NT2/D1 (cell line): ENCODE measurements at regions not wholly inside any gene's neighbourhood (a gene's known extent, or its start where the extent isn't known, plus 50 kb on each side); places are given as distances from the start of the nearest gene placed in this dataset.

Experiments used
- DNase-seq: peaks from one replicate; pipeline ENCODE4 v3.0.0-alpha.2; 2011; ENCODE audit warnings: low read depth, low spot score
- H3K27me3 ChIP-seq: 2 replicates; pipeline ENCODE4 v1.6.0; 2011; ENCODE audit warnings: mild to moderate bottlenecking; ENCODE audit not compliant: insufficient read length, insufficient read depth
- H3K36me3 ChIP-seq: 2 replicates; pipeline ENCODE4 v1.6.1; 2011; ENCODE audit warnings: mild to moderate bottlenecking, low read length, mixed read lengths; ENCODE audit not compliant: insufficient read depth, insufficient read length
- H3K4me1 ChIP-seq: 2 replicates; pipeline ENCODE4 v1.5.1; 2011; ENCODE audit not compliant: insufficient read depth, insufficient read length
- H3K4me3 ChIP-seq: 2 replicates; pipeline ENCODE4 v1.5.1; 2011; ENCODE audit warnings: low read depth; ENCODE audit not compliant: insufficient read length
- H3K9ac ChIP-seq: 2 replicates; pipeline ENCODE4 v1.6.0; 2011; ENCODE audit warnings: low read depth; ENCODE audit not compliant: insufficient read length
- H3K9me3 ChIP-seq: 2 replicates; pipeline ENCODE4 v1.5.1; 2011; ENCODE audit warnings: mild to moderate bottlenecking, low read length; ENCODE audit not compliant: insufficient read depth
- SUZ12 ChIP-seq: IDR thresholded peaks from 2 replicates; pipeline ENCODE4 v1.6.1; 2011; ENCODE audit not compliant: insufficient read length, insufficient read depth; ENCODE audit errors: extremely low read depth
- YY1 ChIP-seq: IDR thresholded peaks from 2 replicates; pipeline ENCODE4 v1.6.1; 2011; ENCODE audit not compliant: insufficient read length, insufficient read depth
- ZNF274 ChIP-seq: IDR thresholded peaks from 2 replicates; pipeline ENCODE4 v1.6.1; 2011; ENCODE audit warnings: mild to moderate bottlenecking, low read depth, low read length

DNA sequence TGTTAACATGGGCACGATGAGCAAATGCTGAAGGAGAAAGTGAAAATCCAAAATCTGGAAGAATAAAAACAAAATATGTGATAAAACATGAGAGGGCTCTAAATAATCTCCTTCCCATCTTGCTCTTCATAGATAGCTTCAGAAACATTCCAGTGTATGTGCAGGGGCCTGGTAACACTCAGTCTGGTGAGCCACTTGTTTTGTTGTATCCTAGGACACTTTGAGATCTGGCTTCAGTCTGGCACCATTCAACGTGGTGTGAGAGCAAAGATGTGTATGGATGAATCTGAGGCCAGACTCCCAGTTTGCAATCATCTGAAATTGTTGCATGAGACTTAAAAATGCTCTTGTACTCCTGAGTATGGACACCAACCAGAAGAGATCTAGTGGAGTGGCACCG is 337.2 kb upstream of the ZNF385D start:
- Histone ChIP-seq H3K36me3 (no peaks in the 10 kb centered on the region), H3K9me3 (no peaks in the 10 kb centered on the region), H3K27me3 (no peaks in the 10 kb centered on the region), H3K4me1 (no peaks in the 10 kb centered on the region), H3K4me3 (no peak overlapping the region), H3K9ac (no peak overlapping the region)
- TF ChIP-seq YY1, result no peak
- no peak for TF ChIP-seq SUZ12
- TF ChIP-seq ZNF274, result no peak
- no peak for DNase-seq

- peak; percentile 2 for DNase-seq
- no peak for TF ChIP-seq SUZ12
- no peak for TF ChIP-seq YY1
- no peak for TF ChIP-seq ZNF274
- Histone ChIP-seq H3K36me3 (no peaks in the 10 kb centered on the region), H3K4me1 (no peaks in the 10 kb centered on the region), H3K4me3 (no peak overlapping the region), H3K27me3 (no peaks in the 10 kb centered on the region), H3K9ac (no peak overlapping the region), H3K9me3 (no peaks in the 10 kb centered on the region)
Measured at GRCh38 chr3:22089284-22089683, 338.3 kb upstream of the ZNF385D start.

DNA sequence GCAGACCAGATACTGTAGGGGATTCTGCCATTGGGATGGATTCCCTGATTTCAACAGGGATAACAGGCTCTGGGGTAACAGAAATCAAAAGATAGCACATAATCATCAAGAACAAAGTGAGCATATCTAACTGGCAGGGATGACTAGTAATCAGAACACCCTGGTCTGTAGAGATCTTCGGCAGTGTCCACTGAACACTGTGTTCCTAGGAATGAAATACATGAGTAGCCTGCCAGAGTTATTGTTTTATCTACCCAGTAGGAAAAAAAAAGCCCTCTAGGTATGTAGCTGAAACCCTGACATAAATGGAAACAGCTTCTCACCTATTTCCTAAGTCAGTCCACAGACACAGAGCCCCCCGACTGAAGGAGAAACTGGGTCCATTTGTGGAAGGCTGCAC is 340.3 kb upstream of the ZNF385D start:
- H3K27me3 ChIP-seq, result no peaks in the 10 kb centered on the region
- DNase-seq, result no peak
- H3K36me3 ChIP-seq, result no peaks in the 10 kb centered on the region
- H3K9ac ChIP-seq, result no peak overlapping the region
- no peaks in the 10 kb centered on the region for H3K9me3 ChIP-seq
- no peaks in the 10 kb centered on the region for H3K4me1 ChIP-seq
- no peak overlapping the region for H3K4me3 ChIP-seq
- TF ChIP-seq ZNF274 (no peak), YY1 (no peak), SUZ12 (no peak)

DNA sequence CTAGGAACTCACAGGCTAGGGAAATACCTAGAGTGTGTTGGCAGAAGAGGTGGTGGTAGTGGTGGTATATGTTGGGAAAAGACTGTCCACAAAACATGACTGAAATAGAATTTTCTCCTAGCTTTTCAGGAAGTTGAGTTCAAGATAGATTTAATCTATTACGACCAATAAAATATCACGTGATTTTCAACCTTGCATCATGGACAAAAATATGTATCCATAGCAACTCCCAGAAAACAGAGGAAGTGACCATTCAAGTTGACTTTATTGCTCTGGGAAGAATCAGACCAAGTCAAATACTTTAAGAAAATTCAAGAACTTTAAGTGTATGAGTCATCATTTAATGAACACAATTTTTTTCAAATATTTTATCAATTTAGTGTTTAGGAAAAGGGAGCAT is 347.0 kb upstream of the ZNF385D start:
- Histone ChIP-seq H3K4me1 (no peaks in the 10 kb centered on the region), H3K4me3 (no peak overlapping the region), H3K36me3 (no peaks in the 10 kb centered on the region), H3K9ac (no peak overlapping the region), H3K27me3 (no peaks in the 10 kb centered on the region), H3K9me3 (no peaks in the 10 kb centered on the region)
- DNase-seq, result no peak
- no peak for TF ChIP-seq SUZ12
- TF ChIP-seq ZNF274, result no peak
- TF ChIP-seq YY1, result no peak

- no peak for TF ChIP-seq SUZ12
- Histone ChIP-seq H3K36me3 (no peaks in the 10 kb centered on the region), H3K9me3 (no peaks in the 10 kb centered on the region), H3K27me3 (no peaks in the 10 kb centered on the region), H3K4me3 (no peak overlapping the region), H3K9ac (no peak overlapping the region), H3K4me1 (no peaks in the 10 kb centered on the region)
- DNase-seq, result no peak
Measured at GRCh38 chr3:22101351-22101750, 350.3 kb upstream of the ZNF385D start.

DNA sequence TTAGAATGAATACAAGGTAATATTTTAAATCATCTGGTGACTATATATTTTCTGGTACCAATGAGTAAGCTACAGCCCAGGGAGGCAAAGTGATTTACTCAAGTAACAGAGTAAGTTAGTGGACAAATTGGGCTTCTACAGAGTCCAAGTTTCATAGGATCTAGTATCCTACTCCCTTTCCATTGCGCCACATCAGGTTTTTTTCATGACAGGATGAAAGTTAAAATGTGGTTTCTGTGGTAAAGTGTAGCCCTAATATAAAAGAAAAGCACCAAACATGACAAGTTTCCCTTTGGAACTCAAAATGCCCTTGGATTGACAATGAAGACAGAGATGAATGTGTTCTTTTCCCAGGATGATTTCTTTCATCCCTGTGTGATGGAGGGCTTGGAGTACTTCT is 350.8 kb upstream of the ZNF385D start:
- no peaks in the 10 kb centered on the region for H3K9me3 ChIP-seq
- TF ChIP-seq SUZ12 (no peak), ZNF274 (no peak), YY1 (no peak)

DNA sequence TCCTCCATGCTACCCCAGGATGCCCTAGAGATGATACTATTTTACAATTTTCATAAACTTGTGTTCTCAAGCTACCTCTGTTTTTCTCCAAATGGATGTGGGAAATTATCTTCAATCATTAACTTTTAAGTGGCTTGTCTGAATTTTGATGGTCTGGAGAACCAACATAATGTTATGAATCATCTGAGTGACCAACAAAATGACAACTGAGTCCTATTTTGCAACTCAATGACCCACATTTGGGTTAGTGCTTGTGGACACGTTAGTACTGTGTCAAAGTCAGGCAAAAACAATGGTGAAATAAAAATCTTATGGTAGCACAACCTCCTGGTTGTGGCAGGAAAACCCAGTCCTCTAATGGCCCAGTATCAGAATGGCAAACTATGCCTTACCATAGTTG is 352.4 kb upstream of the ZNF385D start:
- Histone ChIP-seq H3K4me1 (no peaks in the 10 kb centered on the region), H3K9ac (no peak overlapping the region), H3K27me3 (no peaks in the 10 kb centered on the region), H3K9me3 (no peaks in the 10 kb centered on the region), H3K36me3 (no peaks in the 10 kb centered on the region), H3K4me3 (no peak overlapping the region)
- no peak for TF ChIP-seq YY1
- TF ChIP-seq ZNF274, result no peak
- no peak for TF ChIP-seq SUZ12
- DNase-seq, result no peak

More for the DNA sequence above, 350.8 kb upstream of the ZNF385D start:
- Histone ChIP-seq H3K36me3 (no peaks in the 10 kb centered on the region), H3K4me3 (no peak overlapping the region), H3K9ac (no peak overlapping the region), H3K27me3 (no peaks in the 10 kb centered on the region), H3K4me1 (no peaks in the 10 kb centered on the region)
- no peak for DNase-seq

DNA sequence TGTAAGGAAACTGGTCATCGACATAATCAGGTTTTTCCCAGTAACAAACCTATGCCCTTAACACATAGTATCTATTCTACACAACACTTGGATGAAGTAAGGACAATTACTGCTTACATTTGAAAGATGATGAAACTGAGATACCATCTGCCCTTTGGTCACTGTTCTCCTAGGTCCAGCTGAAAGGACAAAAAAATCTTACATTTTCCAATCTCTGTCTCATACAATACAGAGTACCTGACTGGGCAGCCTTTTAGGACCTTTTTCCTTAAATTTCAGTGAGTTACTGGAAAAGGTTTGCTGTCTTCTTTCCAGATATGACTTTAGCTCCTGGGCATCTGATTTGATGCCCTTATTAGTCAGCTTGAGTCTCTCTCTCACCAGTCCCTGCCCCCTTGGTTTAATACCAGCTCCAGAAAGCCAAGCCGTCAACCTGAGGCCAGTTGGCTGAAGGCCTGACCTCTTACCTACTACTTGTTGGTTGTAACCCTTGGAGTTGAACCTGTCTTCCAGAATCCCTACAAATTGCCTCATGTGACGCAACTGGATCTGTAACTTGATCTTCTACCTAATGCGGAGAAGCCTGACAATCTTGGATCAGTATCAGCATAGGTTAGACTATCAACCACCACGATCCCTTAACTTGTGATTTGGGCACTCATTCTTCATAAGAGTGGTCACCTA is 355.3 kb upstream of the ZNF385D start:
- no peak for DNase-seq

More for the DNA sequence above, 355.3 kb upstream of the ZNF385D start:
- Histone ChIP-seq H3K27me3 (no peaks in the 10 kb centered on the region), H3K9ac (no peak overlapping the region), H3K4me1 (no peaks in the 10 kb centered on the region), H3K9me3 (no peaks in the 10 kb centered on the region), H3K36me3 (no peaks in the 10 kb centered on the region), H3K4me3 (no peak overlapping the region)
- TF ChIP-seq ZNF274, result no peak
- no peak for TF ChIP-seq SUZ12
- TF ChIP-seq YY1, result no peak
